ENCODE measurements at regions not wholly inside any gene's neighbourhood (a gene's known extent, or its start where the extent isn't known, plus 50 kb on each side); places are given as distances from the start of the nearest gene placed in this dataset.

GRCh38 chr15:70315431-70315830 is 217.7 kb upstream of the TLE3 start:
- FAIRE-seq = no peak

- FAIRE-seq = no peak
These were observed 217.0 kb upstream of the TLE3 start for GRCh38 chr15:70314688-70315087.

GRCh38 chr15:70314018-70314354 is 216.3 kb upstream of the TLE3 start:
- no peak for FAIRE-seq

GRCh38 chr15:70313099-70314017 is 215.6 kb upstream of the TLE3 start:
- no peak for FAIRE-seq

- no peak for FAIRE-seq
These were observed 214.1 kb upstream of the TLE3 start for GRCh38 chr15:70311821-70312220.

GRCh38 chr15:70309716-70310115 is 212.0 kb upstream of the TLE3 start:
- no peak for FAIRE-seq

- no peak for FAIRE-seq
These were observed 211.2 kb upstream of the TLE3 start for GRCh38 chr15:70308735-70309434.

- no peak for FAIRE-seq
These were observed 210.5 kb upstream of the TLE3 start for GRCh38 chr15:70308011-70308734.

GRCh38 chr15:70306582-70306981 is 208.9 kb upstream of the TLE3 start:
- FAIRE-seq = no peak

GRCh38 chr15:70306081-70306480 is 208.4 kb upstream of the TLE3 start:
- FAIRE-seq = no peak

- no peak for FAIRE-seq
These were observed 206.3 kb upstream of the TLE3 start for GRCh38 chr15:70303981-70304380.

- no peak for FAIRE-seq
These were observed 204.6 kb upstream of the TLE3 start for GRCh38 chr15:70302360-70302759.

- FAIRE-seq = no peak
These were observed 203.7 kb upstream of the TLE3 start for GRCh38 chr15:70301396-70301795.

GRCh38 chr15:70299931-70300869 is 202.5 kb upstream of the TLE3 start:
- FAIRE-seq = no peak

GRCh38 chr15:70297465-70298058 is 199.8 kb upstream of the TLE3 start:
- no peak for FAIRE-seq

- no peak for FAIRE-seq
These were observed 197.1 kb upstream of the TLE3 start for GRCh38 chr15:70294731-70295305.

- no peak for FAIRE-seq
These were observed 196.1 kb upstream of the TLE3 start for GRCh38 chr15:70293591-70294470.

- no peak for FAIRE-seq
These were observed 195.4 kb upstream of the TLE3 start for GRCh38 chr15:70293138-70293537.

GRCh38 chr15:70292076-70292760 is 194.5 kb upstream of the TLE3 start:
- no peak for FAIRE-seq
